ENCODE measurements at regions not wholly inside any gene's neighbourhood (a gene's known extent, or its start where the extent isn't known, plus 50 kb on each side); places are given as distances from the start of the nearest gene placed in this dataset.

DNA sequence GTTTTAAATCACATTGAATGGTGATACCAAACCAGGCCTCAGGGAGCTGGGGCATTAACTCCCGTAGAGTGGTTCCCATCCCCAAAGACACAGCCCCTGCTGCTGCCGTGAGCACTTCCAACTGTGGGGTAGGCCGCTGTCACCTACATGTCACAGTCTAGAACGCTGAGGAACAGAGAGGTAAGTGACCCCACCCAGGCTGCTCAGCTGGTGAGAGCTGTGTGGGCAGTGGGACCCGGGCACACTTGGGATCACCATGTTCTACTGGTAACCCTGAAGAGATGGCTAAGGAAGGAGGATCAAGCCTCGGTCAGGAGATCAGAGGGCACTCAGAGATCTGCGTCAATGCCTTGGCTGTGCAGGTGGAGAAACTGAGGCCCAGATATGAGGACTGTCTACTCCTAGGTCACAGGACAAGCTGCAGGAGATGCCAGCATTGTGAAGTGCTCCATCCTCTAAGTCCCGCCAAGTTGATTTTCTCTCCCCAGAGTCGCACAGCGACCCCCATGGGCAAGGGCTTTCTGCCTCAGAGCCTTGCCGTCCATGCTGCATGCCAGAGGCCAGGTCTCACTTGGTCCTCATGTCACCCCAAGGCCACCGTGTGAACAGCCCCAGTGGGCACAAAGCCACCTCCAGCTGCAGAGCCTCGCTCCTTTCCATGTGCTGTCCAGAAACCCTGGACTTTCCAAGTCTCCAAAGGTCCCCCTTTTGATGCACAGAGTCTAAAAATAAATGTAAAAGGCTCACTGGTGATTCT is 144.2 kb upstream of the OTOS start:
- TF ChIP-seq, protein P1, sequence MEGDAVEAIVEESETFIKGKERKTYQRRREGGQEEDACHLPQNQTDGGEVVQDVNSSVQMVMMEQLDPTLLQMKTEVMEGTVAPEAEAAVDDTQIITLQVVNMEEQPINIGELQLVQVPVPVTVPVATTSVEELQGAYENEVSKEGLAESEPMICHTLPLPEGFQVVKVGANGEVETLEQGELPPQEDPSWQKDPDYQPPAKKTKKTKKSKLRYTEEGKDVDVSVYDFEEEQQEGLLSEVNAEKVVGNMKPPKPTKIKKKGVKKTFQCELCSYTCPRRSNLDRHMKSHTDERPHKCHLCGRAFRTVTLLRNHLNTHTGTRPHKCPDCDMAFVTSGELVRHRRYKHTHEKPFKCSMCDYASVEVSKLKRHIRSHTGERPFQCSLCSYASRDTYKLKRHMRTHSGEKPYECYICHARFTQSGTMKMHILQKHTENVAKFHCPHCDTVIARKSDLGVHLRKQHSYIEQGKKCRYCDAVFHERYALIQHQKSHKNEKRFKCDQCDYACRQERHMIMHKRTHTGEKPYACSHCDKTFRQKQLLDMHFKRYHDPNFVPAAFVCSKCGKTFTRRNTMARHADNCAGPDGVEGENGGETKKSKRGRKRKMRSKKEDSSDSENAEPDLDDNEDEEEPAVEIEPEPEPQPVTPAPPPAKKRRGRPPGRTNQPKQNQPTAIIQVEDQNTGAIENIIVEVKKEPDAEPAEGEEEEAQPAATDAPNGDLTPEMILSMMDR (IDR thresholded peaks at IDR 0.05) = no peak
- no peak for TF ChIP-seq POLR2A (IDR thresholded peaks at IDR 0.05)
